Natural killer cell treated with Interleukin-12 subunit alpha and Interleukin-12 subunit beta and Interleukin-15 and Interleukin-18, amount 100 ng/mL, for 72 hours (primary cell): ENCODE measurements at regions not wholly inside any gene's neighbourhood (a gene's known extent, or its start where the extent isn't known, plus 50 kb on each side); places are given as distances from the start of the nearest gene placed in this dataset.

Experiments
- ATAC-seq, 2 donors: fragments of 150-1000 bp; cut with Tn5 transposase in 1 of 2; sonication (Bioruptor Pico), chemical (Tn5 transposase) in 1 of 2; 2 replicates each; pipeline ENCODE4 v1.10.0; 2021
- DNase-seq: peaks from one replicate; pipeline ENCODE4 v3.0.0; 2022; ENCODE audit warnings: low spot score
- H3K27ac Mint-ChIP-seq, 2 donors: 1 replicate in 1 of 2; 2 replicates in 1 of 2; pipeline ENCODE4 v1.8.0; 2022; ENCODE audit warnings: mixed read lengths in 2 of 2, mild to moderate bottlenecking in 1 of 2, moderate library complexity in 1 of 2
- H3K27me3 Mint-ChIP-seq, 2 donors: 1 replicate in 1 of 2; 2 replicates in 1 of 2; pipeline ENCODE4 v1.8.0; 2022; ENCODE audit warnings: mixed read lengths in 2 of 2
- H3K36me3 Mint-ChIP-seq: one replicate; pipeline ENCODE4 v1.8.0; 2022; ENCODE audit warnings: mixed read lengths
- H3K4me1 Mint-ChIP-seq, 2 donors: 1 replicate in 1 of 2; 2 replicates in 1 of 2; pipeline ENCODE4 v1.8.0; 2022; ENCODE audit warnings: low read depth in 2 of 2, mixed read lengths in 2 of 2, mild to moderate bottlenecking in 1 of 2
- H3K4me3 Mint-ChIP-seq: one replicate; pipeline ENCODE4 v1.8.0; 2022; ENCODE audit warnings: mixed read lengths
- H3K9me3 Mint-ChIP-seq: 2 replicates; pipeline ENCODE4 v1.8.0; 2022; ENCODE audit warnings: mixed read lengths

DNA sequence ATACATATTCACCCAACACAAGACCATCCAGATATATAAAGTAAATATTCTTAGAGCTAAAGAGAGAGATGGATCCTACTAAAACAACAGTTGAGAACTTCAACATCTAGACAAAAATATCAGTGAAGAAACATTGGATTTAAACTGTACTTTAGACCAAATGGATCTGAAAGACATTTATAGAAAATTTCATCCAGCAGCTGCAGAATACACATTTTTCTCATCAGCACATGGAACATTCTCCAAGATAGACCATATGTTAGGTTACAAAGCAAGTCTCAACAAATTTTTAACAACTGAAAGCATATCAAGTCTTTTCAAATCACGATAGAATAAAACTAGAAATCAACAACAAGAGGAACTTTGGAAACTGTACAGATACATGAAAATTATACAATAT, 369.0 kb upstream of the CCDC54 start:
- H3K27me3 Mint-ChIP-seq = no peaks in the 10 kb centered on the region
- no peaks in the 10 kb centered on the region for H3K4me1 Mint-ChIP-seq
- no peak overlapping the region for H3K4me3 Mint-ChIP-seq
- no peak for DNase-seq
- peaks cover 2% of the 10 kb centered on the region for H3K9me3 Mint-ChIP-seq
- no peak for ATAC-seq
- H3K36me3 Mint-ChIP-seq = no peaks in the 10 kb centered on the region
- no peak overlapping the region for H3K27ac Mint-ChIP-seq

DNA sequence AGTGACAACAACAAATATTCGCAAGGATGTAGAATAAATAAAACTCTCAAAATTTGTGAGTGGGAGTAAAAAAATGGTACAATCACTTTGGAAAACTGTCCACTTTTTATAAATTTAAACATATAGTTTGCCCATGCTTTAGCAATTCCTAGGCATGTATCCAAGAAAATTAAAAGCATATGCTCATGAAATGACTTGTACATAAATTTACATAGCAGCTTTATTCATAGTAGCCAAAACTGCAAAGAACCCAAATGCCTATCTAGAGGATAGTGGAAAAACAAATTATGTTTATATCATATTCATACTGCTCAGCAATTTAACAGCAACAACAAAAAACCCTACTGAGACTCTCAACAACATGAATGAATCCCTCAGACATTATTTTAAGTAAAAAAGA, 363.6 kb upstream of the CCDC54 start:
- Mint-ChIP-seq H3K4me3 (no peak overlapping the region), H3K36me3 (no peaks in the 10 kb centered on the region), H3K9me3 (peaks cover 9% of the 10 kb centered on the region), H3K27me3 (no peaks in the 10 kb centered on the region), H3K4me1 (no peaks in the 10 kb centered on the region), H3K27ac (no peak overlapping the region)
- no peak for ATAC-seq
- DNase-seq = no peak

DNA sequence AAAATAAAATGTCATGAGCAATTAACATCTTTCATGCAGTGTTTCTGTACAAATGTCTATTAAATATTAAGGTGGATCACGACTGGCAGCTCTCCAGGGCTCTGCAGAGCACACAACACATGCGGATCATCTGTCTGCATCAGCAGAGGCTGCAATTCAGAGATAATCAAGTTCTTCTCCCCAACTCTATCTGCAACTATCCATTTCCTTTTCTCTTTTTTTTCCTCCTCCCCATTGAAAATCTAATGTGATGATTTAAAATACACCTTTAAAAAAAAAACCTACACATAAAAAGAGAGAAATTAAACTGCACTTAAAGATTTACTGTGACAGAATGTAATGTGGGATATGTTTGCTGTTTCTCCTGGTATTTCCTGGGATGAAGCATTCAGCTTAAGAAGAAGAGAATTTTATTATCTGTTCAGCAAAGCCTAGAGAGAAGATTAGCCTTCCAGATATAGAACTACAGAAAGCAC, 352.6 kb upstream of the CCDC54 start:
- H3K27me3 Mint-ChIP-seq = no peaks in the 10 kb centered on the region
- ATAC-seq = no peak

DNA sequence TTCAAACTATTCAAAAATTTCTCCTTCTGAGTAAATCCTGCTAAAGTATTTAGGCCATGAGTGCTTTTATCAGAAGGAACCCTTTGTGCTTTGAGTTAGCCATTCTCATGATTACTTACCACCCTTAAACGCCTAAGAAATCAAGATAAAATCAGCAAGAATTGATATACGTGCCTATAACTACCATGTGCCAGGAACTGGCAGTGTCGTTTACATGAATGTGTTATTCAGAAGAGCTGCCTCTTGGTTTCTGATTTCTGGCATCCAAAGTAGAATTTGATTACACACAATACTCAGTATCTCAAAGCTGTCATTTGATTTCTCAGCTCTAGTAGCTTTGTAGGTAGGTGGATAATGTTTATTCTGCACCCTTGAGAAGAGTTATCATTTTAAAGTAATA, 351.3 kb upstream of the CCDC54 start:
- no peak for DNase-seq
- H3K27ac Mint-ChIP-seq = no peak overlapping the region
- H3K27me3 Mint-ChIP-seq = no peaks in the 10 kb centered on the region
- ATAC-seq = no peak
- peaks cover 4% of the 10 kb centered on the region for H3K9me3 Mint-ChIP-seq
- no peaks in the 10 kb centered on the region for H3K4me1 Mint-ChIP-seq
- no peaks in the 10 kb centered on the region for H3K36me3 Mint-ChIP-seq
- no peak overlapping the region for H3K4me3 Mint-ChIP-seq

More for the DNA sequence above, 352.6 kb upstream of the CCDC54 start:
- DNase-seq = no peak
- Mint-ChIP-seq H3K4me3 (no peak overlapping the region), H3K9me3 (no peaks in the 10 kb centered on the region), H3K27ac (no peak overlapping the region), H3K4me1 (no peaks in the 10 kb centered on the region), H3K36me3 (no peaks in the 10 kb centered on the region)

DNA sequence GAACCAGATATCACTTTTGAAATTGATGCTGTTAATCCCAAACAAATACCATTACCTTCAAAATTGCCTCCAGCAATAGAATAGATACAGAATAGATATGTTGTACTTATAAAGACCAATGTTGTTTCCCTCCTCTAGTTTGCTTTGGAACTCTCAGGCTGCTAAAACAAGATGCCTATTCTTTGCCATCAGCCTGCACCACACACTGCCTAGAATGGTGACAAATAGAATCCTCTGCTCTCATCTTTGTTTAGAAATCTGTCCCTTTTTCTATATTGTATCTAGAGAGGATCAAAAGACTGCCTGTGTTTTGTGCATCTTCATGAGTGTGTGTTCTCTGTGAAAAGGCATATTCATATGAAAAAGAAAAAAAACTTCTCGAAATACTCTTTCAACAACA, 349.2 kb upstream of the CCDC54 start:
- no peak for DNase-seq
- ATAC-seq = no peak
- peaks cover 8% of the 10 kb centered on the region for H3K9me3 Mint-ChIP-seq
- H3K27ac Mint-ChIP-seq = no peak overlapping the region
- no peak overlapping the region for H3K4me3 Mint-ChIP-seq
- H3K36me3 Mint-ChIP-seq = no peaks in the 10 kb centered on the region
- H3K27me3 Mint-ChIP-seq = no peaks in the 10 kb centered on the region
- no peaks in the 10 kb centered on the region for H3K4me1 Mint-ChIP-seq

DNA sequence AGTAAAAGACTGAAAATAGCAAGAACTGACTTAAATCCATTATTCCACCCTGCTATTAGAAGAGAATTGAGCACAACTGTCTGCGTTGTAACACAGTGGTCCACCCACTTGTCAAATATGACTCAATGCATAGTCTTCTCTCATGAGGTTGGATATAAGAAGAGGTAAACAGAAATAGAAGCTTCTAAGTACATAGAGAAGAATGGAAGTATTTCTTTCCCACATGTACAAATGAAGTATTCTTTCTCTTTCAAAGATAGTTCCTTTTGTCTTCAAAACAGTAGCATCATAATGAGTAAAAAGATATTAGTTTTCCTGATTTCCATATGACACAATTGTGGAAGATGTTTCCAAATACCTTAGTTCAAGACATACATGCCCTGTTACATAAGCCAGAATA, 348.6 kb upstream of the CCDC54 start:
- Mint-ChIP-seq H3K27ac (no peak overlapping the region), H3K9me3 (peaks cover 8% of the 10 kb centered on the region), H3K27me3 (no peaks in the 10 kb centered on the region)

DNA sequence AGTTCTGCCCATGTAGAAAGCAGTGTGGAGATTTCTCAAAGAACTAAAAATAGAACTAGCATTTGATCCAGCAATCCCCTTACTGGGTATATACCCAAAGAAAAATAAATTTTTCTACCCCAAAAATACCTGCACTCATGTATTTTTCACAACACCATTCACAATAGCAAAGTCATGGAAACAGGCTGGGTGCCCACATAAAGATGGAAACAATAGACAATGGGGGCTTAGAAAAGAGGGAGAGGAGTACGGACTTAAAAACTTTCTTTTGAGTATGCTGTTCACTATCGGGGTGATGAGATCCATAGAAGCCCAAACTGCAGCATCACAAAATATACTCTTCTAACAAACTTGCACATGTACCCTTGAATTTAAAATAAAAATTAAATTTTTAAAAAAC, 345.1 kb upstream of the CCDC54 start:
- no peak for ATAC-seq
- no peak for DNase-seq
- Mint-ChIP-seq H3K9me3 (peaks cover 15% of the 10 kb centered on the region), H3K27ac (no peak overlapping the region), H3K36me3 (peaks cover 5% of the 10 kb centered on the region), H3K4me1 (no peaks in the 10 kb centered on the region), H3K27me3 (no peaks in the 10 kb centered on the region), H3K4me3 (no peak overlapping the region)

More for the DNA sequence above, 348.6 kb upstream of the CCDC54 start:
- no peaks in the 10 kb centered on the region for H3K4me1 Mint-ChIP-seq
- no peaks in the 10 kb centered on the region for H3K36me3 Mint-ChIP-seq
- H3K4me3 Mint-ChIP-seq = no peak overlapping the region
- no peak for DNase-seq
- ATAC-seq = no peak

DNA sequence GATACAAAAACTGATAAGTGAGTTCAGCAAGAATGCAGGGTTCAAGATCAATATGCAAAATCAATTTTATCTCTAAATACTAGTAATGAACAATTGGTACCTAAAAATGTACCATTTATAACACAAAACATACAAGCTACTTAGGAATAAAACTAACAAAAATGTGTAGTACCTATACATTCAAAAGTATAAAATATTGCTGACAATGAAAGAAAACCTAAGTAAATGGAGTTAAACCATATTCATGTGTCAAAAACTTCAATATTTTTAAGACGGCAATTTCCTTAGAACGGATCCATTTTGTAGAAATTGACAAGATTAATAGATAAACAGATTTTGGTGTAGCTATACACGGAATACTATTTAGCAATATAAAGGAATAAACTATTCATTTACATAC, 343.1 kb upstream of the CCDC54 start:
- Mint-ChIP-seq H3K36me3 (peaks cover 5% of the 10 kb centered on the region), H3K4me1 (no peaks in the 10 kb centered on the region), H3K4me3 (no peak overlapping the region), H3K27ac (no peak overlapping the region), H3K9me3 (peaks cover 17% of the 10 kb centered on the region), H3K27me3 (no peaks in the 10 kb centered on the region)
- ATAC-seq = no peak
- no peak for DNase-seq

DNA sequence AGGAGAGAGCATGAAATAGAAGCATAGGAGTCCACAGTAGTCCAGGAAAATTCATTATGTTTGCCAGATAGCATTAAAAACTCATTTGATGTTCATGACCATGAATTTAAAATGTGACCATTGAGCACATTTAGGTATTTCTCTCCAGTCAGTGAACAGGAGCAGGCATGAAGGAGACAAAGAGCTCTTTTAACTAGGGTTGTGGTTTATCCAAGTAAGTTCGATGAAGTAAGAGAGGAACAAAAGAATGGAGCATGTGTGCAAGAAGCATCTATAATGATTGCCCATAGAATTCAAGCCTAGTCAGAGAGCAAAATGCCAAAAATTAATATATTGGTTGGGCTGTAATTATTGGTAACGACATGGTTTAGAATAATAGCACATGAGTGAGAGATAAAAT, 342.1 kb upstream of the CCDC54 start:
- Mint-ChIP-seq H3K9me3 (peaks cover 12% of the 10 kb centered on the region), H3K27ac (no peak overlapping the region), H3K27me3 (no peaks in the 10 kb centered on the region), H3K36me3 (peaks cover 5% of the 10 kb centered on the region), H3K4me3 (no peak overlapping the region), H3K4me1 (no peaks in the 10 kb centered on the region)
- ATAC-seq (no peak), DNase-seq (no peak)

DNA sequence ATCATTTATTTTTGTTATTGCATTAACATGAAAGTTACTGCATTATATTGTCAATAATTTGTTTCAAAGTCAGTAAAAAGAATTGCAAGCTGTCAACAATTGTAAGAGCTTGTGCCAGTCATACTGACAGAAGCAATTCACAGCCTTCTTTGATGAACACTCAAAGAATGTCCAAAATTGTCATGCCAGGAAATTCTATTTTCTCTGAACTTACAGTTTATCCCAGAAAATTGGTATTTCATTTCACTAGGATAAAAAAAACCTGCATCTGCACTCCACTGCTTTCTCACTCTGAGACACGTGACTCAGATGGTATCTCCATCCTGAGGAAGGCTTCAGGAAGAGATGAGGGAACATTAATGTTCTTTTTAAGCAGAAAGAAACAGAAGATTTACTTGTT, 332.6 kb upstream of the CCDC54 start:
- Mint-ChIP-seq H3K9me3 (no peaks in the 10 kb centered on the region), H3K27me3 (no peaks in the 10 kb centered on the region), H3K4me1 (no peaks in the 10 kb centered on the region), H3K27ac (no peak overlapping the region), H3K36me3 (no peaks in the 10 kb centered on the region), H3K4me3 (no peak overlapping the region)
- DNase-seq = no peak
- no peak for ATAC-seq

DNA sequence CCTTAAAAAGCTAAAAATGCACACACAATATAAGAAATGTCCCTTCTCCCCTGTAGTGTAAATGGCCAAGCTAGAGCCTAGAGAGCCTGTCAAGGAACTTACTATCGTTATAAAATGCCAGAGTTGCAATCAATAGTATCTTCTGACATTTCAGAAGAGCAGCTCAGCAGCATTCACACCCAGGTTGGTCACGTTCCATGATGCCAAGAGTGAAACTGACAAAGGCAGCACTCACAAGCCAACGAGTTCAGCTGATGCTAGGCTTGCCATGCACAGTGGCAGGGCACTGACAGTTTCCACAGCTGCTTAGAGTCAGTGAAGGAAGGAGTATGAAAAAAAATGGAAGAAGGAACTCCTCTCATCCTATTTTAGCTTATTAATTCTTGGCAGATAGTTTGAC, 331.4 kb upstream of the CCDC54 start:
- no peak overlapping the region for H3K4me3 Mint-ChIP-seq
- no peaks in the 10 kb centered on the region for H3K36me3 Mint-ChIP-seq
- H3K27ac Mint-ChIP-seq = no peak overlapping the region
- ATAC-seq (no peak), DNase-seq (no peak)
- no peaks in the 10 kb centered on the region for H3K27me3 Mint-ChIP-seq
- H3K9me3 Mint-ChIP-seq = no peaks in the 10 kb centered on the region
- no peaks in the 10 kb centered on the region for H3K4me1 Mint-ChIP-seq

DNA sequence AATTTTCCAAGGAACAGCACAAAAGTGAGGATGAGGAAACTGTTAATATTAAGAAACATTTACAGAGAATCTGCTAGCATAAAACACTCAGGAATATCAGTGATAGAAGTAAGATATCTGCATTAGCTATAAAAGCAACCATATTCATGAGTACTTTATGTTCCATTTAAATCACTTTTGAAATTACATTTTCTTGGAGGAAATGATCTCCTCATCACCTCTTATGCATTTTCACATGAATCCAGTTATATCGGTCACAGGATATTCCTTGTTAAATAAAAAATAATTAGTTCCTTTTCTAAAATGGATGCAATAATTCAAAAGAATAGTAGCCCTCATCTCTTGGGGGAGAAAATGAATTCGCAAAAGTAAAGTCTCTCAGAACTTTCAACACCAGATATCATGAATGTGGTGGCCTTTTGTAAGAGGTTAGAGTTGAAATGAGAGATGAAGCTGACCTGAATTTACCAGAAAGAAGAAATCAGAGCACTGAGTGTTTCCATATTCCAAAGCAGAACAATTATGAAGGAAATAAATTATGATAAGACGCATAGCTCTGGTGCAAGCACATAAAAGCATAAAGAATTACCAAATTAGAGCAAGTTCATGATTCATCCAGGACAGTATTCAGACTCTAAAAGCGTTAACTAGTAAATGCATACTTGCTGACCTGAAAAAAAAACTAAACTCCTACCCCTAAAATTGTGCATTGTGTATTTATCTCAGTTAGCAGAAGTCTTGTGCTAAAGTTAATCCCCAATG, 321.9 kb upstream of the CCDC54 start:
- no peaks in the 10 kb centered on the region for H3K4me1 Mint-ChIP-seq
- no peaks in the 10 kb centered on the region for H3K9me3 Mint-ChIP-seq
- ATAC-seq (no peak), DNase-seq (no peak)
- H3K27me3 Mint-ChIP-seq = peaks cover 0 to 7% of the 10 kb centered on the region in 2 donors
- H3K36me3 Mint-ChIP-seq = no peaks in the 10 kb centered on the region
- no peak overlapping the region for H3K4me3 Mint-ChIP-seq
- H3K27ac Mint-ChIP-seq = no peak overlapping the region

DNA sequence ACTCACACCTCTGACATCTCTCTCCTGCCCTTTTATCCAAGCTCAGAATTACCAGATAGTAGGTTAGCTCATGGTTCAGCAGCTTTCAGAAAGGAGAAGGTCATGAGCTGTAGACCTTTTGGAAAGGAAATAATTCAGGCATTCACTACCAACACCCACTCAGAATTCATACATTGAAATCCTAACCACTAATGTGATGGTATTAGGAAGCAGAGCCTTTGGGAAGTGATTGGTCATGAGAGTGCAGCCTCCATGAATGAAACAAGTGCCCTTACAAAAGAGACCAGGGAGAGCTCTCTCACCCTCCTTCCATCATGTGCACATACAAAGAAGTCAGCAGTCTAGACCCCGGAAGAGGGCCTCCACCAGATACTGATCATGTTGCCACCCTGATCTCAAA, 315.8 kb upstream of the CCDC54 start:
- no peak for DNase-seq
- H3K36me3 Mint-ChIP-seq = no peaks in the 10 kb centered on the region
- peaks cover 0 to 6% of the 10 kb centered on the region in 2 donors for H3K4me1 Mint-ChIP-seq
- H3K9me3 Mint-ChIP-seq = no peaks in the 10 kb centered on the region
- no peak for ATAC-seq
- no peak overlapping the region for H3K27ac Mint-ChIP-seq
- no peak overlapping the region for H3K4me3 Mint-ChIP-seq
- peaks cover 9 to 32% of the 10 kb centered on the region in 2 donors for H3K27me3 Mint-ChIP-seq

DNA sequence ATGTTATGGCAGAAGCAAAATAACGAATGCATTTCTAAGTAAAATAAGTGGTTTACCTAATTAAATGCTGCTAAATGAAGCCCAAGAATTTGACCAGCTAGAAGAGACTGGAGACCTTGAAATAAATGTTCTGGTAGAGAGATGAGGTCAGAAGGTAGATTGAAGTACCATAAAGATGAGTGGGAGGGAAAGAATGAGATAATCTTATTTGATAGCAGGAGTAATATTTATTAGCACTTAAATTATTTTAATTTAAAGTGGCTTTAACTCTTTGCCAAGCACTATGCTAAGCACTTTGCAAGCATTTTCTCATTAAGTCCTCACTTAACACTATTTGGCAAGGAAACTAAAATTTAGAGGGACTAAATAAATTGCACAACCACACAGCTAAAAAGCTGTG, 314.9 kb upstream of the CCDC54 start:
- H3K4me1 Mint-ChIP-seq = peaks cover 0 to 6% of the 10 kb centered on the region in 2 donors
- peaks cover 9 to 35% of the 10 kb centered on the region in 2 donors for H3K27me3 Mint-ChIP-seq
- no peaks in the 10 kb centered on the region for H3K9me3 Mint-ChIP-seq
- DNase-seq = no peak
- ATAC-seq = no peak
- no peak overlapping the region for H3K27ac Mint-ChIP-seq
- H3K4me3 Mint-ChIP-seq = no peak overlapping the region
- H3K36me3 Mint-ChIP-seq = no peaks in the 10 kb centered on the region

DNA sequence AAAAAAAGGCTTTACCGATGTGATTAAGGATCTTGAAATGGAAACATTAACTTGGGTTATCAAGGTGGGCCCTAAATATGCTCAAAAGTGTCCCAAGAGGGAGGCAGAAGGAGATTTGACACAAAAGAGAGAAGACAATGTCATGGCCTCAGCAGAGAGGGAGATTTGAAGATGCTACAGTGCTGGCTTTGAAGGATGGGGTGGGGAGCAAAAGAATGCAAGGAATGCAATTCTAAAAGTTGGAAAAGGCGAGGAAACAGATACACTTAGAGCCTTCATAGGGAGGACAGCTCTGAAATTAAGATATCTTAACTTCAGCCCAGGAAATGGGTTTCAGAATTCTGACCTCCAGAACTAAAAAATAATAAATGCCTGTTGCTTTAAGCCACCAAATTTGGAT, 314.5 kb upstream of the CCDC54 start:
- Mint-ChIP-seq H3K27ac (no peak overlapping the region), H3K9me3 (no peaks in the 10 kb centered on the region), H3K27me3 (peaks cover 9 to 30% of the 10 kb centered on the region in 2 donors), H3K4me3 (no peak overlapping the region), H3K36me3 (no peaks in the 10 kb centered on the region), H3K4me1 (peaks cover 0 to 6% of the 10 kb centered on the region in 2 donors)
- DNase-seq (no peak), ATAC-seq (no peak)
